ENCODE measurements at regions not wholly inside any gene's neighbourhood (a gene's known extent, or its start where the extent isn't known, plus 50 kb on each side); places are given as distances from the start of the nearest gene placed in this dataset.

GRCh38 chr3:105987809-105988208, 119.0 kb upstream of the CBLB start:
- intact Hi-C loops (cut with DNase I; ENCODE audit: low total_unique reads) = no loop called here
- no peaks in the 10 kb centered on the region for H3K27me3 ChIP-seq
- H3K36me3 ChIP-seq = no peaks in the 10 kb centered on the region
- no peak overlapping the region for H3K4me3 ChIP-seq
- H3K4me1 ChIP-seq = peaks cover 0 to 9% (median 0%) of the 10 kb centered on the region in 4 donors
- no peak overlapping the region for H3K27ac ChIP-seq
- H3K9me3 ChIP-seq = peaks cover 0 to 2% (median 0%) of the 10 kb centered on the region in 3 donors
- TF ChIP-seq CTCF (IDR thresholded peaks at IDR 0.05) = no peak
- DNase-seq = no peak

- no peaks in the 10 kb centered on the region for H3K36me3 ChIP-seq
- DNase-seq = no peak
- H3K4me3 ChIP-seq = no peak overlapping the region
- intact Hi-C loops (cut with DNase I; ENCODE audit: low total_unique reads) = no loop called here
- H3K9me3 ChIP-seq = peaks cover 0 to under 1% (median 0%) of the 10 kb centered on the region in 3 donors
- H3K27me3 ChIP-seq = no peaks in the 10 kb centered on the region
- H3K27ac ChIP-seq = no peak overlapping the region
- peaks cover 0 to 9% (median 0%) of the 10 kb centered on the region in 4 donors for H3K4me1 ChIP-seq
- no peak for TF ChIP-seq CTCF (IDR thresholded peaks at IDR 0.05)
These were observed 119.9 kb upstream of the CBLB start for GRCh38 chr3:105988540-105989212.

GRCh38 chr3:105996781-105997180, 128.0 kb upstream of the CBLB start:
- Histone ChIP-seq H3K27ac (no peak overlapping the region), H3K4me1 (no peaks in the 10 kb centered on the region), H3K36me3 (no peaks in the 10 kb centered on the region), H3K9me3 (no peaks in the 10 kb centered on the region), H3K27me3 (no peaks in the 10 kb centered on the region), H3K4me3 (no peak overlapping the region)
- no peak for DNase-seq
- intact Hi-C loops (cut with DNase I; ENCODE audit: low total_unique reads) = no loop called here
- no peak for TF ChIP-seq CTCF (IDR thresholded peaks at IDR 0.05)

- no peaks in the 10 kb centered on the region for H3K4me1 ChIP-seq
- intact Hi-C loops (cut with DNase I; ENCODE audit: low total_unique reads) = no loop called here
- DNase-seq = no peak
- no peak for TF ChIP-seq CTCF (IDR thresholded peaks at IDR 0.05)
- H3K27me3 ChIP-seq = no peaks in the 10 kb centered on the region
- H3K27ac ChIP-seq = no peak overlapping the region
- H3K36me3 ChIP-seq = no peaks in the 10 kb centered on the region
- no peaks in the 10 kb centered on the region for H3K9me3 ChIP-seq
- H3K4me3 ChIP-seq = no peak overlapping the region
These were observed 128.6 kb upstream of the CBLB start for GRCh38 chr3:105997466-105997799.

GRCh38 chr3:105997800-105998526, 129.2 kb upstream of the CBLB start:
- DNase-seq = peak; percentile 33 to 65
- TF ChIP-seq CTCF (IDR thresholded peaks at IDR 0.05) = no peak
- Histone ChIP-seq H3K27me3 (no peaks in the 10 kb centered on the region), H3K27ac (peak overlapping the region in 1 of 2 donors; percentile 1), H3K36me3 (no peaks in the 10 kb centered on the region), H3K4me3 (no peak overlapping the region), H3K4me1 (no peaks in the 10 kb centered on the region), H3K9me3 (no peaks in the 10 kb centered on the region)
- intact Hi-C loops (cut with DNase I; ENCODE audit: low total_unique reads) = no loop called here

Data from tibial artery (tissue), 4 donors.